GM12878 (cell line): ENCODE measurements at regions not wholly inside any gene's neighbourhood (a gene's known extent, or its start where the extent isn't known, plus 50 kb on each side); places are given as distances from the start of the nearest gene placed in this dataset.

Source experiments
- ATAC-seq: fragments of 200-7000 bp; cut with Tn5 transposase; 3 replicates; pipeline ENCODE4 v1.9.1; 2020; ENCODE audit warnings: mild to moderate bottlenecking, moderate library complexity
- BruUV-seq: library from RNA; stranded (reverse); fragments of 400-500 nt; replicated peaks from 2 replicates; lab custom pipeline; 2021; lab: Mats Ljungman, UMichigan
- CTCF ChIA-PET: fragments of 300-600 bp; sonication (Branson Sonifier 250); formaldehyde crosslinking; extraction: SDS; loops from one replicate; lab custom pipeline; 2021; ENCODE audit warnings: inconsistent platforms; lab: Yijun Ruan, JAX
- POLR2A ChIA-PET: fragments of 350-600 bp; formaldehyde crosslinking; extraction: SDS; loops from one replicate; lab custom pipeline; 2021; ENCODE audit warnings: inconsistent platforms; lab: Charles Lee
- RAD21 ChIA-PET: fragments of 300-600 bp; sonication (Branson Sonifier 250); formaldehyde crosslinking; loops from one replicate; lab custom pipeline; 2023; ENCODE audit warnings: antibody characterized with exemption; ENCODE audit not compliant: unreplicated experiment; lab: Charles Lee
- SMC1A ChIA-PET: fragments of 300-600 bp; sonication (Branson Sonifier 250); formaldehyde crosslinking; loops from one replicate; lab custom pipeline; 2023; ENCODE audit not compliant: unreplicated experiment, uncharacterized antibody; lab: Charles Lee
- DNase-seq: peaks from one replicate; pipeline ENCODE4 v3.0.0-alpha.2; 2011; ENCODE audit warnings: low read depth, low spot score
- FAIRE-seq: peaks from 3 replicates; lab custom pipeline; 2011; peaks lifted over from hg19 to GRCh38; lab: Jason Lieb, UNC
- H2AFZ ChIP-seq: 2 replicates; pipeline ENCODE4 v1.6.0; 2011; ENCODE audit warnings: low read depth, low read length, control low read depth; ENCODE audit not compliant: control insufficient read depth
- H3K27ac ChIP-seq: 2 replicates; pipeline ENCODE4 v1.5.1; 2011; ENCODE audit warnings: control low read depth; ENCODE audit not compliant: control insufficient read depth, insufficient read depth
- H3K27me3 ChIP-seq, 2 experiments: replicated peaks in 1 of 2; 2 replicates each; pipeline versions ENCODE4 v1.6.0 to v1.6.1; 2011; ENCODE audit warnings: low read length in 1 of 2; ENCODE audit not compliant: control insufficient read depth in 2 of 2, insufficient read depth in 2 of 2
- H3K36me3 ChIP-seq, 2 experiments: 2 replicates each; pipeline ENCODE4 v1.5.1; 2011; ENCODE audit warnings: low read length in 1 of 2; ENCODE audit not compliant: control insufficient read depth in 2 of 2, insufficient read depth in 2 of 2
- H3K4me1 ChIP-seq: 2 replicates; pipeline ENCODE4 v1.6.1; 2011; ENCODE audit warnings: mild to moderate bottlenecking, low read length, moderate library complexity, mixed read lengths; ENCODE audit not compliant: control insufficient read depth, insufficient read depth
- H3K4me2 ChIP-seq: 2 replicates; pipeline ENCODE4 v1.6.0; 2011; ENCODE audit warnings: control low read depth; ENCODE audit not compliant: control insufficient read depth, insufficient read depth
- H3K4me3 ChIP-seq: fragments of 200-600 bp; sonication (generic); 2 replicates; pipeline ENCODE4 v1.5.1; 2016
- H3K79me2 ChIP-seq: 2 replicates; pipeline ENCODE4 v1.6.0; 2011; ENCODE audit warnings: low read length; ENCODE audit not compliant: control insufficient read depth, insufficient read depth
- H3K9ac ChIP-seq: 2 replicates; pipeline ENCODE4 v1.8.0; 2011; ENCODE audit warnings: low read length, control low read depth, mixed read lengths; ENCODE audit not compliant: control insufficient read depth, insufficient read depth
- H3K9me3 ChIP-seq: replicated peaks from 3 replicates; pipeline ENCODE4 v1.5.1; 2011; ENCODE audit warnings: mild to moderate bottlenecking, low read length; ENCODE audit not compliant: control insufficient read depth, insufficient read depth
- H4K20me1 ChIP-seq: 2 replicates; pipeline ENCODE4 v1.6.0; 2011; ENCODE audit not compliant: control insufficient read depth, insufficient read depth
- NFYB ChIP-seq: IDR thresholded peaks from 2 replicates; pipeline ENCODE4 v1.6.1; 2011; ENCODE audit warnings: low read depth, mild to moderate bottlenecking, low read length, improper control_type of control experiment, moderate library complexity; ENCODE audit not compliant: insufficient read depth
- NRF1 ChIP-seq: conservative IDR thresholded peaks from 2 replicates; pipeline ENCODE4 v1.6.1; 2011; ENCODE audit warnings: mild to moderate bottlenecking, low read depth, low read length, improper control_type of control experiment
- WRNIP1 ChIP-seq: IDR thresholded peaks from 2 replicates; pipeline ENCODE4 v1.6.1; 2011; ENCODE audit warnings: low read depth, low read length, improper control_type of control experiment, borderline replicate concordance
- ZBTB33 ChIP-seq: fragments of 450-650 bp; IDR thresholded peaks from 2 replicates; pipeline ENCODE4 v1.6.1; 2017; ENCODE audit warnings: mild to moderate bottlenecking
- ZNF274 ChIP-seq: IDR thresholded peaks from one replicate; pipeline ENCODE4 v1.8.0; 2011; ENCODE audit not compliant: insufficient read length, insufficient read depth
- ZZZ3 ChIP-seq: IDR thresholded peaks from 2 replicates; pipeline ENCODE4 v1.6.1; 2011; ENCODE audit warnings: low read depth; ENCODE audit not compliant: control insufficient read depth, insufficient read length
- WGBS: methylation state at CpG from one replicate; pipeline ENCODE4 v1.1.6; 2016; ENCODE audit warnings: low lambda C conversion rate; ENCODE audit not compliant: insufficient replicate concordance, insufficient coverage; ENCODE audit errors: missing lambda C conversion rate; 5-methylcytosine and 5-hydroxymethylcytosine counted together
- in situ Hi-C: fragments of 300-500 bp; cut with MboI; formaldehyde crosslinking; loops from 9 replicates; pipeline ENCODE4 v1.14.3; 2018; ENCODE audit warnings: mixed read lengths
- intact Hi-C: fragments of 100-400 bp; cut with micrococcal nuclease; formaldehyde crosslinking; loops from one replicate; pipeline ENCODE4 v1.14.2; 2022; ENCODE audit not compliant: unreplicated experiment

DNA sequence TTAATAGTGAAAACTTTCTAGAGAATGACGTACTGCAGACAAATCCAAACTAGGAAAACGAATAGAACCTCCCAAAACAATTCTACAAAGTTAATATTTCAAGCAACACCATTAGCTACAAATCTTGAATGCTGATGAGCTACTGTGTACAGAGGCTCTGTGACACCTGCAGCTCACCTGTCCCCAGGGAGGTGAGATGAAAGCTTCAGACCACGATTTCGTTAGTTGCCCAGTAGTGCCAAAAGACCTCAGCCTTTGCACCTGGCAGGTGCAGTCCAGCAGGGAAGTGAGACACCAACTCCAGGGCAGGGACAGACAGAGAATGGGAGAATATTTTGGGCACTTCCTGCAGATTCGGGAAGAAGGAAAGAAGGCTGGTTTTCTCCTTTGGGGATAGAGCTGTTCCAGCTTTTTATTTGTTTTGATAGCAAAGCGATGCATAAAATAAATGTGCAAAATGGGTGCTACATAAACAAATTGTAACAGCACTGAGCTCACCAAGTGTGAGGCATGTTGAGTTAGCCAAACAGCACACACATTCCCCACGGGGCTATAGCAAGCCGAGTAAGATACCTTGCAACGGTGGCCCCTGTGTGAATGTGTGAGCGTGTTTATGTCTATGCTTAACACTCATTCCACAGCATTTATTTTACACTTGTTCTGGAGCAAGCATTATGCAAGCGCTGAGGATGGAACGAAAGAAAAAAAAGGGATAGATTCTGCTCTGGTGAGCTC, 1024.8 kb upstream of the AUTS2 start:
- FAIRE-seq (no peak), ATAC-seq (no peak), DNase-seq (no peak)
- Histone ChIP-seq H3K4me2 (no peak overlapping the region), H3K9me3 (no peaks in the 10 kb centered on the region), H3K79me2 (no peaks in the 10 kb centered on the region), H3K27ac (no peak overlapping the region), H3K9ac (no peak overlapping the region), H3K4me1 (no peaks in the 10 kb centered on the region), H3K36me3 (no peaks in the 10 kb centered on the region), H4K20me1 (no peaks in the 10 kb centered on the region), H2AFZ (no peak overlapping the region), H3K27me3 (no peaks in the 10 kb centered on the region), H3K4me3 (no peak overlapping the region)
- ChIA-PET SMC1A (interaction anchor here (0.6 kb wide), 1 partner anchor 37 kb away, joined by 3 read pairs; no protein-coding TSS in a partner anchor), POLR2A (no interaction called here), CTCF (no interaction called here), RAD21 (no interaction called here)
- no TSS peak for BruUV-seq
- in situ Hi-C loops (no loop called here), intact Hi-C loops (no loop called here)
- WGBS, result 28% methylated on average over 12 of the region's 12 CpGs
- TF ChIP-seq ZNF274, result no peak
- no peak for TF ChIP-seq ZZZ3
- no peak for TF ChIP-seq WRNIP1
- no peak for TF ChIP-seq ZBTB33
- TF ChIP-seq NRF1, result no peak
- TF ChIP-seq NFYB, result no peak
